ENCODE measurements at regions not wholly inside any gene's neighbourhood (a gene's known extent, or its start where the extent isn't known, plus 50 kb on each side); places are given as distances from the start of the nearest gene placed in this dataset.

- Mint-ChIP-seq H3K9me3 (peaks cover 11% of the 10 kb centered on the region), H3K4me1 (ENCODE audit: low read depth) (no peaks in the 10 kb centered on the region), H3K27ac (no peak overlapping the region)
These were observed 489.2 kb upstream of the ARGLU1 start for GRCh38 chr13:107057028-107057631.

GRCh38 chr13:107043021-107043956 lies 475.4 kb upstream of the ARGLU1 start:
- no peak overlapping the region for H3K27ac Mint-ChIP-seq

More at GRCh38 chr13:107057028-107057631, 489.2 kb upstream of the ARGLU1 start:
- Mint-ChIP-seq H3K27me3 (ENCODE audit: low read depth) (no peaks in the 10 kb centered on the region), H3K4me3 (no peak overlapping the region), H3K36me3 (ENCODE audit: low read depth) (no peaks in the 10 kb centered on the region)

GRCh38 chr13:107035778-107036177 lies 467.8 kb upstream of the ARGLU1 start:
- Mint-ChIP-seq H3K9me3 (peaks cover 6% of the 10 kb centered on the region), H3K27ac (no peak overlapping the region), H3K4me1 (ENCODE audit: low read depth) (no peaks in the 10 kb centered on the region), H3K36me3 (ENCODE audit: low read depth) (no peaks in the 10 kb centered on the region), H3K4me3 (no peak overlapping the region), H3K27me3 (ENCODE audit: low read depth) (no peaks in the 10 kb centered on the region)

More at GRCh38 chr13:107043021-107043956, 475.4 kb upstream of the ARGLU1 start:
- Mint-ChIP-seq H3K36me3 (ENCODE audit: low read depth) (no peaks in the 10 kb centered on the region), H3K4me1 (ENCODE audit: low read depth) (no peaks in the 10 kb centered on the region), H3K4me3 (no peak overlapping the region), H3K27me3 (ENCODE audit: low read depth) (no peaks in the 10 kb centered on the region), H3K9me3 (peaks cover 11% of the 10 kb centered on the region)

GRCh38 chr13:107035186-107035585 lies 467.2 kb upstream of the ARGLU1 start:
- no peak overlapping the region for H3K4me3 Mint-ChIP-seq

GRCh38 chr13:107034236-107034872 lies 466.4 kb upstream of the ARGLU1 start:
- H3K27ac Mint-ChIP-seq = no peak overlapping the region

More at GRCh38 chr13:107035186-107035585, 467.2 kb upstream of the ARGLU1 start:
- H3K36me3 Mint-ChIP-seq (ENCODE audit: low read depth) = no peaks in the 10 kb centered on the region
- no peaks in the 10 kb centered on the region for H3K27me3 Mint-ChIP-seq (ENCODE audit: low read depth)
- H3K9me3 Mint-ChIP-seq = peaks cover 7% of the 10 kb centered on the region
- no peaks in the 10 kb centered on the region for H3K4me1 Mint-ChIP-seq (ENCODE audit: low read depth)
- no peak overlapping the region for H3K27ac Mint-ChIP-seq

GRCh38 chr13:107031716-107032115 lies 463.8 kb upstream of the ARGLU1 start:
- Mint-ChIP-seq H3K4me1 (ENCODE audit: low read depth) (no peaks in the 10 kb centered on the region), H3K9me3 (peaks cover 7% of the 10 kb centered on the region), H3K4me3 (no peak overlapping the region), H3K36me3 (ENCODE audit: low read depth) (no peaks in the 10 kb centered on the region), H3K27me3 (ENCODE audit: low read depth) (no peaks in the 10 kb centered on the region), H3K27ac (no peak overlapping the region)

More at GRCh38 chr13:107034236-107034872, 466.4 kb upstream of the ARGLU1 start:
- Mint-ChIP-seq H3K36me3 (ENCODE audit: low read depth) (no peaks in the 10 kb centered on the region), H3K4me1 (ENCODE audit: low read depth) (no peaks in the 10 kb centered on the region), H3K27me3 (ENCODE audit: low read depth) (no peaks in the 10 kb centered on the region), H3K9me3 (peaks cover 7% of the 10 kb centered on the region), H3K4me3 (no peak overlapping the region)

GRCh38 chr13:107028751-107029150 lies 460.8 kb upstream of the ARGLU1 start:
- no peaks in the 10 kb centered on the region for H3K4me1 Mint-ChIP-seq (ENCODE audit: low read depth)
- H3K27ac Mint-ChIP-seq = no peak overlapping the region
- H3K27me3 Mint-ChIP-seq (ENCODE audit: low read depth) = no peaks in the 10 kb centered on the region
- H3K9me3 Mint-ChIP-seq = peaks cover 14% of the 10 kb centered on the region
- H3K4me3 Mint-ChIP-seq = no peak overlapping the region
- H3K36me3 Mint-ChIP-seq (ENCODE audit: low read depth) = no peaks in the 10 kb centered on the region

- Mint-ChIP-seq H3K27me3 (ENCODE audit: low read depth) (no peaks in the 10 kb centered on the region), H3K4me1 (ENCODE audit: low read depth) (no peaks in the 10 kb centered on the region), H3K4me3 (no peak overlapping the region), H3K36me3 (ENCODE audit: low read depth) (no peaks in the 10 kb centered on the region), H3K9me3 (peaks cover 11% of the 10 kb centered on the region), H3K27ac (no peak overlapping the region)
These were observed 458.1 kb upstream of the ARGLU1 start for GRCh38 chr13:107025991-107026390.

GRCh38 chr13:107023335-107023734 lies 455.4 kb upstream of the ARGLU1 start:
- Mint-ChIP-seq H3K4me1 (ENCODE audit: low read depth) (no peaks in the 10 kb centered on the region), H3K9me3 (peaks cover 7% of the 10 kb centered on the region), H3K36me3 (ENCODE audit: low read depth) (no peaks in the 10 kb centered on the region), H3K4me3 (no peak overlapping the region), H3K27me3 (ENCODE audit: low read depth) (no peaks in the 10 kb centered on the region), H3K27ac (no peak overlapping the region)

- Mint-ChIP-seq H3K4me1 (ENCODE audit: low read depth) (no peaks in the 10 kb centered on the region), H3K9me3 (peaks cover 14% of the 10 kb centered on the region), H3K4me3 (no peak overlapping the region), H3K27ac (no peak overlapping the region), H3K36me3 (ENCODE audit: low read depth) (no peaks in the 10 kb centered on the region), H3K27me3 (ENCODE audit: low read depth) (no peaks in the 10 kb centered on the region)
These were observed 452.5 kb upstream of the ARGLU1 start for GRCh38 chr13:107020393-107020792.

GRCh38 chr13:107018285-107018684 lies 450.3 kb upstream of the ARGLU1 start:
- no peak overlapping the region for H3K4me3 Mint-ChIP-seq
- no peaks in the 10 kb centered on the region for H3K4me1 Mint-ChIP-seq (ENCODE audit: low read depth)
- no peaks in the 10 kb centered on the region for H3K27me3 Mint-ChIP-seq (ENCODE audit: low read depth)
- H3K27ac Mint-ChIP-seq = no peak overlapping the region
- H3K36me3 Mint-ChIP-seq (ENCODE audit: low read depth) = no peaks in the 10 kb centered on the region
- H3K9me3 Mint-ChIP-seq = peaks cover 8% of the 10 kb centered on the region

GRCh38 chr13:107006661-107007060 lies 438.7 kb upstream of the ARGLU1 start:
- no peaks in the 10 kb centered on the region for H3K4me1 Mint-ChIP-seq (ENCODE audit: low read depth)
- H3K9me3 Mint-ChIP-seq = peaks cover 10% of the 10 kb centered on the region
- H3K27ac Mint-ChIP-seq = no peak overlapping the region
- H3K27me3 Mint-ChIP-seq (ENCODE audit: low read depth) = no peaks in the 10 kb centered on the region
- H3K36me3 Mint-ChIP-seq (ENCODE audit: low read depth) = no peaks in the 10 kb centered on the region
- no peak overlapping the region for H3K4me3 Mint-ChIP-seq

- H3K27ac Mint-ChIP-seq = no peak overlapping the region
- H3K4me1 Mint-ChIP-seq (ENCODE audit: low read depth) = no peaks in the 10 kb centered on the region
- no peaks in the 10 kb centered on the region for H3K27me3 Mint-ChIP-seq (ENCODE audit: low read depth)
- no peaks in the 10 kb centered on the region for H3K36me3 Mint-ChIP-seq (ENCODE audit: low read depth)
- no peak overlapping the region for H3K4me3 Mint-ChIP-seq
- peaks cover 5% of the 10 kb centered on the region for H3K9me3 Mint-ChIP-seq
These were observed 437.6 kb upstream of the ARGLU1 start for GRCh38 chr13:107005577-107005976.

- Mint-ChIP-seq H3K4me1 (ENCODE audit: low read depth) (no peaks in the 10 kb centered on the region), H3K27me3 (ENCODE audit: low read depth) (no peaks in the 10 kb centered on the region), H3K9me3 (no peaks in the 10 kb centered on the region), H3K36me3 (ENCODE audit: low read depth) (no peaks in the 10 kb centered on the region), H3K4me3 (no peak overlapping the region), H3K27ac (no peak overlapping the region)
These were observed 436.0 kb upstream of the ARGLU1 start for GRCh38 chr13:107003911-107004310.

All from T-helper 1 cell treated with Interleukin-12 subunit alpha and Interleukin-12 subunit beta and Interleukin-4 antibody, amounts not matched to agents 30 μg/mL and 1 μg/mL, for 36 hours (primary cell).